GM18873 (cell line): ENCODE measurements at regions not wholly inside any gene's neighbourhood (a gene's known extent, or its start where the extent isn't known, plus 50 kb on each side); places are given as distances from the start of the nearest gene placed in this dataset.
"Not testable (repeated sequence)": the region's sequence is repeated elsewhere in the genome, so short reads cannot be mapped to it uniquely, and the experiment has no call there.

Experiments used
- ATAC-seq: cut with Tn5 transposase; IDR thresholded peaks from one replicate; pipeline ENCODE4 v1.9.1; 2021; ENCODE audit warnings: mild to moderate bottlenecking, moderate library complexity, moderate number of reproducible peaks; ENCODE audit not compliant: unreplicated experiment, low FRiP score

DNA sequence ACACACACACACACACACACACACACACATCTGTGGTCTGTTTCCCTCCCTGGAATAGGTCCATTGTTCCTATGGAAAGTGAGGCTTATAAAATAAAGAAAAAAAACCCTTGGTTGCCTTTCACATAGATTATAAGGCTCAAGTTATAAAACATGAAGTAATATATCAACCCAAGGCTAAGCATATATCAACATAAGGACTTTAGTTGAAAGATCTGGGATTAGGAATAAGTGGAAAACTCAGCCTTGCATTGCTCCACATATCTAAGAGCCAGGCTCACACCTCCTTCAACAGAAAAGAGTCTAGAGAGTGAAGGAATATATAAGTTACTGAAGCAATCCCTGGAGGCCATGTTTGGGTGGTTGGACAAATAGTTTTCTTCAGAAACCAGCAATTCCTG is 235.0 kb downstream of the SUCLG1 start:
- ATAC-seq: no peak

- ATAC-seq: no peak
Observed at GRCh38 chr2:84223191-84223590, 235.9 kb downstream of the SUCLG1 start.

DNA sequence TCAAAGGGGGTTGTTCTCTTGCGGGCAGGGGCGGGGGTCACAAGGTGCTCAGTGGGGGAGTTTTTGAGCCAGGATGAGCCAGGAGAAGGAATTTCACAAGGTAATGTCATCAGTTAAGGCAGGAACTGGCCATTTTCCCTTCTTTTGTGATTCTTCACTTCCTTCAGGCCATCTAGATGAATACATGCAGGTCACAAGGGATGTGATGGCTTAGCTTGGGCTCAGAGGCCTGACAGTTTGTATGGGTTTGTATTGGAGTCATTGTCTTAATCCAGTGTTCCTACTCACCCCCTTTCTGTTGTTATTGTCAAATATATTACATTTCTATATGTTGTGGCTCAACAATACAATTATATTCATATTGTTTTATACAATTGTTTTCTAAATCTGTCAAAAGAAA is 238.0 kb downstream of the SUCLG1 start:
- not testable (repeated sequence) for ATAC-seq

- no peak for ATAC-seq
Observed at GRCh38 chr2:84217456-84217855, 241.6 kb downstream of the SUCLG1 start.

GRCh38 chr2:84214455-84214854 is 244.6 kb downstream of the SUCLG1 start:
- no peak for ATAC-seq

GRCh38 chr2:84212611-84213314 is 246.3 kb downstream of the SUCLG1 start:
- ATAC-seq: peak; percentile 96

DNA sequence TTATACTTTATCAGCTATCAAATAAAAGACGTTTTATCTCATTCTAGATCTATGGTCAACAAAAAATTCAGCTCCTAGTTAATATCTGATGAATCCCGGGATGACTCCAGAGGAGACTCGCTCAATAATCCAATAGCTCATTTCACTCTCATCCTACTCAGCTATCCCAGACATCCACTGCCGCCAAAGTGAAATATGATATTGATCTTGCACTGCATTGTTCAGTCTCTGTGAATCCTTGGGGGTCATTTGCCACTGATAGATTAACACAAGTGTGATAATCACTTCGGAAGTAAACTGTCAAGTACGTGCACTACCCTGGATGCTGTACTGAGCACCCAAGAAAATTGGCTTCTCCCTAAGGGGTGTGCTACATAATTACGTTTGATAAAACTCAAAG is 249.1 kb downstream of the SUCLG1 start:
- ATAC-seq: no peak

DNA sequence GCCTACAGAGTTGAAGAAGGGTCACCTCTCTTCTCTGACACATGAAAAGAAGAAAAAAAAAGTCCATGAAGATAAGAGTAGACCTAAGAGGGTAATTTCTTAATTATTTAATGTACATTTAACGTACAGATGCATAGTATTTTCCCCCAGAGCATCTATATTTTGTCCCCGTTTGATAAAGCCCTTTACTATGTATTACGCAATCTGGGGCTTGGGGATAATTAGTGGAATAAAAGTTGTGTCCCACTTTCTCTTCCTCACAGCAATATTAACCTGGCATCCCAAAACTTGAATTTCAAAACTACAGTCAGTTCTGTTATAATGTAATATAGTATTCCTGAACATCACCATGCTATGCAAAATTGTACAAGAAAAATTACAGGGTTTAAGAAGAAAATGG is 254.1 kb downstream of the SUCLG1 start:
- no peak for ATAC-seq

- ATAC-seq: no peak
Observed at GRCh38 chr2:84202166-84202565, 256.9 kb downstream of the SUCLG1 start.

- no peak for ATAC-seq
Observed at GRCh38 chr2:84201158-84201557, 257.9 kb downstream of the SUCLG1 start.

DNA sequence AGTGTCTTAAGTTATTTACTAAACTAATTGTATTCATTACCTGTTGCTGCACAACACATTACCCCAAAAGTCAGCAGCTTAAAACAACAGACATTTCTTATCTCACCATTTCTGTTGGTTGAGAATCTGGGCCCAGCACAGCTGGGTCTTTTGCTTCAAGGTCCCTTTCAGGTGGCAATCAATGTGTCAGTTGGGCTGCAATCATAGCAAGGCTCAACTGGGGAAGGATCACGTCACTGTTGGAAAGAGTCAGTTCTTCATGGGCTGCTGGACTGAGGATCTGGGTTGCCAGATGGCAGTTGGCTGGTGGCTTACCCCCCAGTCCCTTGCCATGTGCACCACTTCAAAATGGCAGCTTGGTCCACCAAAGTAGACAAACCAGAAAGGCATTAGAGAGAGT is 261.2 kb downstream of the SUCLG1 start:
- no peak for ATAC-seq

GRCh38 chr2:84194949-84195644 is 264.0 kb downstream of the SUCLG1 start:
- ATAC-seq: no peak

- ATAC-seq: no peak
Observed at GRCh38 chr2:84194181-84194580, 264.9 kb downstream of the SUCLG1 start.

DNA sequence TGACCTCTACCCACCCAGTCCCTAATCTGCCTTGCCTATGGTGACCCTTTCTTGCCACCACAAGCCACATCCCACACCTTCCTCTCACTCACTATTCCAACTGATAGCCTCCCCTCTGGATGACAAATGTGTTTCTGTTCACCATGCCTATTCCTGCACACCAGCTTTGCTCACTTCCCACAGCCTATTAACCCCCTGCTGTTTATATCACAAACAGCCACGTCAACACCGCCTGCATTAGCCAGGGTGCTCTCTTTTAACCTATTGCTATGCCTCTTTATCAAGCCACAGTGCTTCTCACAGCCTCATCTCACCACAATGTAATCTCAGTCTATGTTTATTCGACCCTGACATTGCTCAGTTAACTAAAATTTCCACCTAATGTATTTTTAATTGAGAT is 271.8 kb downstream of the SUCLG1 start:
- ATAC-seq: no peak

GRCh38 chr2:84181927-84182326 is 277.2 kb downstream of the SUCLG1 start:
- no peak for ATAC-seq

GRCh38 chr2:84177733-84178132 is 281.3 kb downstream of the SUCLG1 start:
- no peak for ATAC-seq

- no peak for ATAC-seq
Observed at GRCh38 chr2:84175970-84176369, 283.1 kb downstream of the SUCLG1 start.

- ATAC-seq: no peak
Observed at GRCh38 chr2:84175340-84175739, 283.7 kb downstream of the SUCLG1 start.

DNA sequence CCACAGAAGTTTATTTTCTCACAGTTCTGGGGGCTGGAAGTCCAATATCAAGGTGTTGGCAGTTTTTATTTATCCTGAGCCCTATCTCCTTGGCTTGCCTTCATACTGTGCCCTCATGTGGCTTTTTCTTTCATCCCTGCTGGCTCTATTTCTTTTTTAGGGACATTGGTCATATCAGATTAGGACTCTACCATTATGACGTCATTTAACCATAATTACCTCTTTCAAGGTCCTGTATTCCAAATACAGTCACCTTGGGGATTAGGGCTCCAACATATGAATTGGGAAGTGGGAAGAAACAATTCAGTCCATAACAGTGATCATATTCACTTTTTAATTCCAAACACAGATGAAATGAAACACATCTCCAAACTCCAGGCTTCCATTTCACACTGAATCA is 286.0 kb downstream of the SUCLG1 start:
- no peak for ATAC-seq

- no peak for ATAC-seq
Observed at GRCh38 chr2:84170979-84171378, 288.1 kb downstream of the SUCLG1 start.

GRCh38 chr2:84169871-84170270 is 289.2 kb downstream of the SUCLG1 start:
- no peak for ATAC-seq

- ATAC-seq: not testable (repeated sequence)
Observed at GRCh38 chr2:84168552-84168951, 290.5 kb downstream of the SUCLG1 start.
